DND-41 (cell line): ENCODE measurements at regions not wholly inside any gene's neighbourhood (a gene's known extent, or its start where the extent isn't known, plus 50 kb on each side); places are given as distances from the start of the nearest gene placed in this dataset.

Experiments used
- ATAC-seq: fragments of 200-7000 bp; cut with Tn5 transposase; 3 replicates; pipeline ENCODE4 v1.9.1; 2021; ENCODE audit warnings: low read depth; ENCODE audit not compliant: insufficient read depth
- DNase-seq: peaks from one replicate; pipeline ENCODE4 v3.0.0-alpha.2; 2020
- H2AFZ ChIP-seq: 2 replicates; pipeline ENCODE4 v1.6.0; 2012; ENCODE audit warnings: low read depth, low read length
- H3K27ac ChIP-seq: 2 replicates; pipeline ENCODE4 v1.5.1; 2012; ENCODE audit warnings: low read length, inconsistent platforms
- H3K27me3 ChIP-seq: fragments of 200-600 bp; sonication (generic); 2 replicates; pipeline ENCODE4 v1.6.0; 2012; ENCODE audit warnings: low read length, mild to moderate bottlenecking, inconsistent platforms; ENCODE audit not compliant: insufficient read depth, poor library complexity
- H3K36me3 ChIP-seq: 2 replicates; pipeline ENCODE4 v1.5.1; 2012; ENCODE audit warnings: low read length, inconsistent platforms; ENCODE audit not compliant: insufficient read depth
- H3K4me1 ChIP-seq: 2 replicates; pipeline ENCODE4 v1.5.1; 2012; ENCODE audit warnings: mild to moderate bottlenecking, low read length; ENCODE audit not compliant: insufficient read depth
- H3K4me2 ChIP-seq: 2 replicates; pipeline ENCODE4 v1.6.0; 2012; ENCODE audit warnings: mild to moderate bottlenecking, moderate library complexity, low read length, inconsistent platforms; ENCODE audit not compliant: insufficient read depth
- H3K4me3 ChIP-seq, 2 experiments: fragments of 200-600 bp in 1 of 2; shearing (Covaris generic) in 1 of 2; 2 replicates each; pipeline ENCODE4 v1.5.1; 2012 to 2016; ENCODE audit warnings: inconsistent platforms in 2 of 2, low read length in 2 of 2, mild to moderate bottlenecking in 2 of 2, low read depth in 1 of 2, moderate library complexity in 1 of 2
- H3K79me2 ChIP-seq: 2 replicates; pipeline ENCODE4 v1.6.0; 2012; ENCODE audit warnings: low read length, inconsistent platforms; ENCODE audit not compliant: insufficient read depth
- H3K9ac ChIP-seq: 2 replicates; pipeline ENCODE4 v1.6.0; 2012; ENCODE audit warnings: low read depth, mild to moderate bottlenecking, inconsistent platforms, low read length, moderate library complexity
- H3K9me3 ChIP-seq: 2 replicates; pipeline ENCODE4 v1.5.1; 2012; ENCODE audit warnings: low read length, moderate library complexity, mild to moderate bottlenecking, inconsistent platforms; ENCODE audit not compliant: insufficient read depth, severe bottlenecking
- H4K20me1 ChIP-seq: 2 replicates; pipeline ENCODE4 v1.6.0; 2012; ENCODE audit warnings: low read length; ENCODE audit not compliant: insufficient read depth
- EZH2 ChIP-seq: IDR thresholded peaks from 3 replicates; pipeline ENCODE4 v1.6.1; 2012; ENCODE audit warnings: borderline replicate concordance, low read depth, mild to moderate bottlenecking, moderate library complexity, low read length, inconsistent platforms; ENCODE audit not compliant: severe bottlenecking
- TF ChIP-seq, protein P1 (sequence below): IDR thresholded peaks from 2 replicates; pipeline ENCODE4 v1.5.1; 2012; ENCODE audit warnings: borderline replicate concordance, low read length, moderate library complexity, mild to moderate bottlenecking; ENCODE audit not compliant: poor library complexity, severe bottlenecking; ENCODE audit errors: extremely low read depth

DNA sequence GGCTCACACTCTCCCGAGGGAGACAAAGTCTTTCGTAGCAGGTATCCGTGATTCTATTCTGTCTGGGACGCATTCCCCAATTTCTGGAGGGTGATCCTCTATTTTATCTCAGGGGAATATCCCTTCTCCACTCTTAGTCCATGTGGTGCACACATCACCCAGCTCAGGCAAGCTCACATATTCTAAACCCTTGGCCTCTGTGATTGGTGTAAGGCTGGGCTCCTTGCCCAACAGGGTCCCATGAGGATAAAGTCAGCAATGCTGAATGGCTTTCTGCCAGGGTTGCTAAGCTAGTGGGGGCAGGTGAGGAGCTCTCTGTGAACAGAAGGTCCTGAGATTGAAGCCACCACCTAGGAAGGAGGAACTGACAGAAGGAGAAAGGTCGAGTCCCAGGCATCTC, 137.2 kb downstream of the CDH26 start:
- Histone ChIP-seq H3K79me2 (peaks cover 89% of the 10 kb centered on the region), H3K27ac (no peak overlapping the region), H3K4me3 (no peak overlapping the region), H2AFZ (no peak overlapping the region), H3K36me3 (peaks cover 63% of the 10 kb centered on the region), H3K9me3 (peaks cover 11% of the 10 kb centered on the region), H3K9ac (no peak overlapping the region), H3K4me1 (peaks cover 25% of the 10 kb centered on the region), H3K27me3 (no peaks in the 10 kb centered on the region), H4K20me1 (peaks cover 57% of the 10 kb centered on the region), H3K4me2 (no peak overlapping the region)
- ATAC-seq (no peak; the same call in 2 of the 3 replicates), DNase-seq (peak; percentile 34)
- TF ChIP-seq, protein P1, sequence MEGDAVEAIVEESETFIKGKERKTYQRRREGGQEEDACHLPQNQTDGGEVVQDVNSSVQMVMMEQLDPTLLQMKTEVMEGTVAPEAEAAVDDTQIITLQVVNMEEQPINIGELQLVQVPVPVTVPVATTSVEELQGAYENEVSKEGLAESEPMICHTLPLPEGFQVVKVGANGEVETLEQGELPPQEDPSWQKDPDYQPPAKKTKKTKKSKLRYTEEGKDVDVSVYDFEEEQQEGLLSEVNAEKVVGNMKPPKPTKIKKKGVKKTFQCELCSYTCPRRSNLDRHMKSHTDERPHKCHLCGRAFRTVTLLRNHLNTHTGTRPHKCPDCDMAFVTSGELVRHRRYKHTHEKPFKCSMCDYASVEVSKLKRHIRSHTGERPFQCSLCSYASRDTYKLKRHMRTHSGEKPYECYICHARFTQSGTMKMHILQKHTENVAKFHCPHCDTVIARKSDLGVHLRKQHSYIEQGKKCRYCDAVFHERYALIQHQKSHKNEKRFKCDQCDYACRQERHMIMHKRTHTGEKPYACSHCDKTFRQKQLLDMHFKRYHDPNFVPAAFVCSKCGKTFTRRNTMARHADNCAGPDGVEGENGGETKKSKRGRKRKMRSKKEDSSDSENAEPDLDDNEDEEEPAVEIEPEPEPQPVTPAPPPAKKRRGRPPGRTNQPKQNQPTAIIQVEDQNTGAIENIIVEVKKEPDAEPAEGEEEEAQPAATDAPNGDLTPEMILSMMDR, result no peak
- TF ChIP-seq EZH2, result no peak

DNA sequence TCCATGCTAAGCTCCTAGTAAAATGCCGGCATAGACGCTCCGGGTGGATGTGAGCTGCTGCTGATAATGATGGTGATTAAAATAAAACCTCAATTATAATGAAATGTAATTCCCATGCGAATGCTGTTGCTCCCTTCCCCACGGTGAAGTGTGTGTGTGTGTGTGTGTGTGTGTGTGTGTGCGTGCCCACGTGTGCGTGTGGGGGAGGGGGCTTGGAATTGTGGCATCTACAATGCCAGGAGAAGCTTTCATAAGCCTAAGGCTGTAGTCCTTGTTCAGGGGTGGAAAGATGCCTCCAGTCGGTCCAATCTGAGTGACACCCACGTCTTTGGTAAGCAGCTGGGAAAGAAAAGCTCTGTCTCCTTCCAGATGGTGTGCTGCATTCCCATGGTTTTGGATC, 137.9 kb downstream of the CDH26 start:
- Histone ChIP-seq H2AFZ (no peak overlapping the region), H3K9me3 (peaks cover 11% of the 10 kb centered on the region), H3K36me3 (peaks cover 63% of the 10 kb centered on the region), H3K4me1 (peaks cover 32% of the 10 kb centered on the region), H3K27ac (no peak overlapping the region), H3K27me3 (no peaks in the 10 kb centered on the region), H3K4me2 (no peak overlapping the region), H4K20me1 (peaks cover 63% of the 10 kb centered on the region), H3K9ac (no peak overlapping the region), H3K79me2 (peaks cover 85% of the 10 kb centered on the region), H3K4me3 (no peak overlapping the region)
- ATAC-seq (no peak), DNase-seq (no peak)
- TF ChIP-seq, protein P1, result no peak
- no peak for TF ChIP-seq EZH2

DNA sequence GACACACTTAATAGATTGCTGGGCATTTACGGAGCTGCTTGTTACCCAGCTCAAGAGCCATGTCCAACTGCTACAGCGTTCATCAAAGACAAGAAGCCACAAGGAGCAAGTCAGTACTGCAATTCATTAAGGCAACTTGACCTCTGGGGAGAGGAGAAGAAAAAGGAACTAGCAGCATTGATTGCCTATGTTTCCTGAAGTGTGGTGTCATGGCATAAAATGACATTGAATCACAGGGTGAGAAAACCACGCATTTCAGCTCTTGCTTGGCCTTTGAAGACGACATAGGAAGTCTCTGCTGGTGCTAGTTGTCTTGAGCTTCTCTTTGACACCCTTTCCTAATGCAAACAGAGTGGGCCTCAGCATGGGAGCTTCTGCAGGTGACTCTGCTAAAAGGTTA, 139.1 kb downstream of the CDH26 start:
- Histone ChIP-seq H4K20me1 (peaks cover 71% of the 10 kb centered on the region), H3K4me1 (peaks cover 38% of the 10 kb centered on the region), H3K4me2 (no peak overlapping the region), H3K4me3 (no peak overlapping the region), H3K79me2 (peaks cover 85% of the 10 kb centered on the region), H3K9ac (no peak overlapping the region), H3K27ac (peak overlapping the region; percentile 41; the same call in 1 of the 2 replicates), H3K36me3 (peaks cover 64% of the 10 kb centered on the region), H2AFZ (no peak overlapping the region), H3K27me3 (no peaks in the 10 kb centered on the region), H3K9me3 (peaks cover 5% of the 10 kb centered on the region)
- DNase-seq, result peak; percentile 46
- ATAC-seq, result peak; percentile 63
- TF ChIP-seq, protein P1, result no peak
- no peak for TF ChIP-seq EZH2

DNA sequence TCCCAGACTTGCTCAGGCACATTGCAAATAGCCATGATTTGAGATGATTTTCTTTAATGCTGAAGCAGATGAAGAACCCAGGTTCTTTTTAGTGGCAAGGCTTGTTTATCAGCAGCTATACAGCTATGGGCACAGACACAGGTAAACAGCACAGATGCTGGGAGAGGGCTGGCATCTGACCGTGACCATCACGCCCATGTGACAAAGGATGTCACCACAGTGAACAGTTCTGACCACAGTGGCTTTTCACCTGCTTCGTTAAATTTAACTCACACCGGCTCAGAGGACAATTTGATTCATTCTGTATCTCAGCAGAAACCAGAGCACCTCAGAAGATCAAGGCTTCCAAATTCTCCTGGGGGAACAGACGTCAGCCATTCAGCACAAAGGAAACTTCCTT, 142.6 kb downstream of the CDH26 start:
- Histone ChIP-seq H4K20me1 (peaks cover 61% of the 10 kb centered on the region), H3K4me1 (peaks cover 32% of the 10 kb centered on the region), H3K36me3 (peaks cover 82% of the 10 kb centered on the region), H3K9me3 (no peaks in the 10 kb centered on the region), H3K9ac (no peak overlapping the region), H3K27ac (peak overlapping the region; percentile 34), H3K27me3 (no peaks in the 10 kb centered on the region), H3K4me3 (no peak overlapping the region), H3K4me2 (no peak overlapping the region), H3K79me2 (peaks cover 67% of the 10 kb centered on the region), H2AFZ (no peak overlapping the region)
- DNase-seq (peak; percentile 46), ATAC-seq (peak; percentile 70)
- TF ChIP-seq, protein P1, result no peak
- TF ChIP-seq EZH2, result no peak
